Lung (tissue), 11 donors: ENCODE measurements at regions not wholly inside any gene's neighbourhood (a gene's known extent, or its start where the extent isn't known, plus 50 kb on each side); places are given as distances from the start of the nearest gene placed in this dataset.

Experiments
- ATAC-seq: fragments of 200-7000 bp; cut with Tn5 transposase; one replicate; pipeline ENCODE4 v1.9.1; 2020; ENCODE audit warnings: moderate number of reproducible peaks; ENCODE audit not compliant: insufficient read depth, low FRiP score
- DNase-seq, 3 donors: peaks; one replicate each; pipeline ENCODE4 v3.0.0-alpha.2; 2013 to 2017
- H3K27ac ChIP-seq, 2 donors: one replicate each; pipeline ENCODE4 v1.5.1; 2013; ENCODE audit warnings: mild to moderate bottlenecking in 2 of 2, moderate library complexity in 2 of 2, control low read depth in 1 of 2, inconsistent platforms in 1 of 2, low read depth in 1 of 2, low read length in 1 of 2
- H3K27me3 ChIP-seq, 3 donors: one replicate each; pipeline ENCODE4 v1.5.1; 2013; ENCODE audit warnings: low read length in 2 of 3; ENCODE audit not compliant: control insufficient read depth in 3 of 3, insufficient read depth in 3 of 3
- H3K36me3 ChIP-seq, 4 donors: one replicate each; pipeline ENCODE4 v1.5.1; 2013; ENCODE audit warnings: low read length in 4 of 4, mild to moderate bottlenecking in 1 of 4, moderate library complexity in 1 of 4; ENCODE audit not compliant: control insufficient read depth in 4 of 4, insufficient read depth in 4 of 4
- H3K4me1 ChIP-seq, 5 donors: one replicate each; pipeline ENCODE4 v1.5.1; 2013; ENCODE audit warnings: low read length in 5 of 5, mild to moderate bottlenecking in 2 of 5, moderate library complexity in 1 of 5; ENCODE audit not compliant: control insufficient read depth in 5 of 5, insufficient read depth in 5 of 5
- H3K4me3 ChIP-seq: one replicate; pipeline ENCODE4 v1.5.1; 2013; ENCODE audit warnings: mild to moderate bottlenecking, control low read depth, moderate library complexity
- H3K9ac ChIP-seq, 2 donors: one replicate each; pipeline ENCODE4 v1.5.1; 2013; ENCODE audit warnings: low read length in 2 of 2, control low read depth in 1 of 2; ENCODE audit not compliant: insufficient read depth in 1 of 2
- H3K9me3 ChIP-seq, 4 donors: one replicate each; pipeline ENCODE4 v1.5.1; 2013; ENCODE audit warnings: low read length in 3 of 4, mild to moderate bottlenecking in 1 of 4, moderate library complexity in 1 of 4; ENCODE audit not compliant: control insufficient read depth in 4 of 4, insufficient read depth in 3 of 4
- CTCF ChIP-seq: IDR thresholded peaks from 2 replicates; pipeline ENCODE4 v1.5.1; 2012; ENCODE audit warnings: mild to moderate bottlenecking; ENCODE audit errors: control extremely low read depth, extremely low read depth
- WGBS, 2 donors: extraction: QIAGEN DNeasy Blood & Tissue Kit; methylation state at CpG; one replicate each; pipeline ENCODE4 v1.1.7; 2013; 5-methylcytosine and 5-hydroxymethylcytosine counted together
- donor health status: control.
- donor health status: control.
- donor health status: Bipolar disorder and iron deficiency.
- donor health status: healthy.
- donor health status: DM: yes; HTN: yes; CAD: no.

GRCh38 chr5:30343707-30344106, 849.8 kb upstream of the CDH6 start:
- Histone ChIP-seq H3K4me3 (no peak overlapping the region), H3K36me3 (no peaks in the 10 kb centered on the region), H3K27me3 (no peaks in the 10 kb centered on the region), H3K9ac (no peak overlapping the region), H3K9me3 (no peaks in the 10 kb centered on the region), H3K27ac (no peak overlapping the region), H3K4me1 (peaks cover 0 to 3% (median 0%) of the 10 kb centered on the region in 5 donors)
- WGBS, 2 donors = 66 to 70% methylated on average over 3 of the region's 3 CpGs
- ATAC-seq (no peak), DNase-seq (peak in 1 of 3 donors; percentile 7)
- TF ChIP-seq CTCF = no peak

GRCh38 chr5:30341466-30341865, 852.0 kb upstream of the CDH6 start:
- Histone ChIP-seq H3K4me3 (no peak overlapping the region), H3K9me3 (no peaks in the 10 kb centered on the region), H3K4me1 (peaks cover 0 to 3% (median 0%) of the 10 kb centered on the region in 5 donors), H3K27me3 (no peaks in the 10 kb centered on the region), H3K36me3 (no peaks in the 10 kb centered on the region), H3K9ac (no peak overlapping the region), H3K27ac (no peak overlapping the region)
- no peak for TF ChIP-seq CTCF
- DNase-seq (no peak), ATAC-seq (no peak)
- WGBS, 2 donors = 69 to 80% methylated on average over 3 of the region's 3 CpGs

- Histone ChIP-seq H3K27me3 (no peaks in the 10 kb centered on the region), H3K4me3 (no peak overlapping the region), H3K4me1 (no peaks in the 10 kb centered on the region), H3K9ac (no peak overlapping the region), H3K27ac (no peak overlapping the region), H3K36me3 (no peaks in the 10 kb centered on the region), H3K9me3 (no peaks in the 10 kb centered on the region)
- ATAC-seq (no peak), DNase-seq (no peak)
- 93 to 94% methylated on average over 5 of the region's 5 CpGs for WGBS, 2 donors
- no peak for TF ChIP-seq CTCF
These were observed 856.4 kb upstream of the CDH6 start for GRCh38 chr5:30337084-30337573.

GRCh38 chr5:30331534-30331933, 862.0 kb upstream of the CDH6 start:
- no peak overlapping the region for H3K27ac ChIP-seq
- H3K27me3 ChIP-seq = no peaks in the 10 kb centered on the region
- H3K4me1 ChIP-seq = no peaks in the 10 kb centered on the region
- no peaks in the 10 kb centered on the region for H3K36me3 ChIP-seq
- H3K9ac ChIP-seq = no peak overlapping the region
- H3K4me3 ChIP-seq = no peak overlapping the region
- no peaks in the 10 kb centered on the region for H3K9me3 ChIP-seq
- 91 to 94% methylated on average over 2 of the region's 2 CpGs for WGBS, 2 donors
- DNase-seq (no peak), ATAC-seq (no peak)
- no peak for TF ChIP-seq CTCF
